RWPE2 (cell line): ENCODE measurements at regions not wholly inside any gene's neighbourhood (a gene's known extent, or its start where the extent isn't known, plus 50 kb on each side); places are given as distances from the start of the nearest gene placed in this dataset.

Source experiments
- ATAC-seq: fragments of 200-7000 bp; cut with Tn5 transposase; 3 replicates; pipeline ENCODE4 v1.9.1; 2021; ENCODE audit warnings: low read depth
- DNase-seq: peaks from one replicate; pipeline ENCODE4 v3.0.0-alpha.2; 2020; ENCODE audit warnings: low spot score
- H3K27ac ChIP-seq: fragments of 450-650 bp; 2 replicates; pipeline ENCODE4 v1.5.1; 2017; ENCODE audit warnings: mild to moderate bottlenecking; ENCODE audit not compliant: poor library complexity, severe bottlenecking
- H3K27me3 ChIP-seq: fragments of 250-450 bp; sonication (Bioruptor Pico); 2 replicates; pipeline ENCODE4 v1.5.1; 2021; ENCODE audit warnings: mild to moderate bottlenecking, moderate library complexity; ENCODE audit not compliant: insufficient read depth, poor library complexity, severe bottlenecking
- H3K36me3 ChIP-seq: fragments of 250-450 bp; sonication (Bioruptor Pico); 2 replicates; pipeline ENCODE4 v1.5.1; 2020; ENCODE audit warnings: low read depth, mild to moderate bottlenecking, moderate library complexity
- H3K4me1 ChIP-seq: fragments of 250-450 bp; sonication (Bioruptor Pico); 2 replicates; pipeline ENCODE4 v1.5.1; 2021; ENCODE audit warnings: mild to moderate bottlenecking, moderate library complexity; ENCODE audit not compliant: insufficient read depth, poor library complexity, severe bottlenecking
- H3K4me3 ChIP-seq: fragments of 250-450 bp; sonication (Bioruptor Pico); 2 replicates; pipeline ENCODE4 v1.5.1; 2021; ENCODE audit warnings: mild to moderate bottlenecking, moderate library complexity; ENCODE audit not compliant: severe bottlenecking
- H3K9me3 ChIP-seq: fragments of 250-450 bp; sonication (Bioruptor Pico); 2 replicates; pipeline ENCODE4 v1.5.1; 2021; ENCODE audit warnings: mild to moderate bottlenecking, moderate library complexity; ENCODE audit not compliant: severe bottlenecking
- TF ChIP-seq, protein P1 (sequence below): fragments of 450-650 bp; IDR thresholded peaks from one replicate; pipeline ENCODE4 v1.5.1; 2017; ENCODE audit warnings: mild to moderate bottlenecking, moderate library complexity; ENCODE audit not compliant: poor library complexity, severe bottlenecking

DNA sequence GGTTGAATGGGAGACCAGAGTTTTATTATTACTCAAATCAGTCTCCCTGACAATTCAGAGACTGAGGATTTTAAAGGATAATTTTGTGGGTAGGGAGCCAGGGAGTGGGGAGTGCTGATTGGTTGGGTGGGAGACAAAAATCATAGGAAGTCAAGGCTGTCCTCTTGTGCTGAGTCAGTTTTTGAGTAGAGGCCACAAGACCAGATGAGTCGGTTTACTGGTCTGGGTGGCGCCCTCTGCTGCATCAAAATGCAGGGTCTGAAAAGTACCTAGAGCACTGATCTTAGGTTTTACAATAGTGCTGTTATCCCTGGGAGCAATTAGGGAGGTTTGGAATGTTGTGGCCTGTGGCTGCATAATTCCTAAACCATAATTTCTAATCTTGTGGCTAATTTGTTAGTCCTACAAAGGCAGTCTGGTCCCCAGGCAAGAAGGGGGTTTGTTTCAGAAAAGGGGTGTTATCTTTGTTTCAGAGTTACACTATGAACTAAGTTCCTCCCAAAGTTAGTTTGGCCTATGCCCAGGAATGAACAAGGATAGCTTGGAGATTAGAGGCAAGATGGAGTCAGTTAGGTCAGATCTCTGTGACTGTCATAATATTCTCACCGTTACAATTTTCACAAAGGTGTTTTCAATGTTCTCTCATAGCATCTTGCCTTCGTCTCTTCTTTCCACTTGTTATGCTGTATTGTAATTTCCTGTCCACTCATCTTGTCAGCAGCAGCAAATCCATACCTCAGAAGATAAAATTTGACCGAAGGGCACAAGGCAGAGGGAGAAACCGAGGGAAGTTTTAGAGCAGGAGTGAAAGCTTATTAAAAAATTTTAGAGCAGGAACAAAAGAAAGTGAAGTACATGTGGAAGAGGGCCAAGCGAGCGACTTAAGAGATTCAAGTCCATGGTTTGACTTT, 59.2 kb upstream of the CLINT1 start:
- no peak for DNase-seq
- Histone ChIP-seq H3K27ac (no peak overlapping the region), H3K27me3 (no peaks in the 10 kb centered on the region), H3K4me3 (no peak overlapping the region), H3K9me3 (no peaks in the 10 kb centered on the region), H3K4me1 (peaks cover under 1% of the 10 kb centered on the region), H3K36me3 (no peaks in the 10 kb centered on the region)
- ATAC-seq = peak; percentile 86
- TF ChIP-seq, protein P1, sequence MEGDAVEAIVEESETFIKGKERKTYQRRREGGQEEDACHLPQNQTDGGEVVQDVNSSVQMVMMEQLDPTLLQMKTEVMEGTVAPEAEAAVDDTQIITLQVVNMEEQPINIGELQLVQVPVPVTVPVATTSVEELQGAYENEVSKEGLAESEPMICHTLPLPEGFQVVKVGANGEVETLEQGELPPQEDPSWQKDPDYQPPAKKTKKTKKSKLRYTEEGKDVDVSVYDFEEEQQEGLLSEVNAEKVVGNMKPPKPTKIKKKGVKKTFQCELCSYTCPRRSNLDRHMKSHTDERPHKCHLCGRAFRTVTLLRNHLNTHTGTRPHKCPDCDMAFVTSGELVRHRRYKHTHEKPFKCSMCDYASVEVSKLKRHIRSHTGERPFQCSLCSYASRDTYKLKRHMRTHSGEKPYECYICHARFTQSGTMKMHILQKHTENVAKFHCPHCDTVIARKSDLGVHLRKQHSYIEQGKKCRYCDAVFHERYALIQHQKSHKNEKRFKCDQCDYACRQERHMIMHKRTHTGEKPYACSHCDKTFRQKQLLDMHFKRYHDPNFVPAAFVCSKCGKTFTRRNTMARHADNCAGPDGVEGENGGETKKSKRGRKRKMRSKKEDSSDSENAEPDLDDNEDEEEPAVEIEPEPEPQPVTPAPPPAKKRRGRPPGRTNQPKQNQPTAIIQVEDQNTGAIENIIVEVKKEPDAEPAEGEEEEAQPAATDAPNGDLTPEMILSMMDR = peak; percentile 72

- TF ChIP-seq, protein P1 = no peak
- H3K27me3 ChIP-seq = no peaks in the 10 kb centered on the region
- no peak for DNase-seq
- peaks cover 7% of the 10 kb centered on the region for H3K4me1 ChIP-seq
- no peaks in the 10 kb centered on the region for H3K9me3 ChIP-seq
- H3K4me3 ChIP-seq = no peak overlapping the region
- no peak for ATAC-seq
- no peaks in the 10 kb centered on the region for H3K36me3 ChIP-seq
- no peak overlapping the region for H3K27ac ChIP-seq
These were observed 58.5 kb upstream of the CLINT1 start for GRCh38 chr5:157917491-157917890.

- H3K4me3 ChIP-seq = no peak overlapping the region
- no peaks in the 10 kb centered on the region for H3K9me3 ChIP-seq
- TF ChIP-seq, protein P1 = no peak
- ATAC-seq = no peak
- no peak overlapping the region for H3K27ac ChIP-seq
- no peak for DNase-seq
- peaks cover 10% of the 10 kb centered on the region for H3K4me1 ChIP-seq
- H3K36me3 ChIP-seq = no peaks in the 10 kb centered on the region
- no peaks in the 10 kb centered on the region for H3K27me3 ChIP-seq
These were observed 56.7 kb upstream of the CLINT1 start for GRCh38 chr5:157915638-157916037.

GRCh38 chr5:157914151-157914788, 55.3 kb upstream of the CLINT1 start:
- no peak overlapping the region for H3K27ac ChIP-seq
- DNase-seq (no peak), ATAC-seq (no peak)
- no peaks in the 10 kb centered on the region for H3K27me3 ChIP-seq
- no peaks in the 10 kb centered on the region for H3K36me3 ChIP-seq
- no peaks in the 10 kb centered on the region for H3K9me3 ChIP-seq
- TF ChIP-seq, protein P1 = no peak
- H3K4me3 ChIP-seq = no peak overlapping the region
- H3K4me1 ChIP-seq = peaks cover 10% of the 10 kb centered on the region
